ENCODE measurements at regions not wholly inside any gene's neighbourhood (a gene's known extent, or its start where the extent isn't known, plus 50 kb on each side); places are given as distances from the start of the nearest gene placed in this dataset.

- peaks cover 0 to 1% (median 1%) of the 10 kb centered on the region in 3 donors for H3K9me3 Mint-ChIP-seq
- H3K36me3 Mint-ChIP-seq = no peaks in the 10 kb centered on the region
- no peaks in the 10 kb centered on the region for H3K4me1 Mint-ChIP-seq
- ATAC-seq (replicated peaks in 1 of 4) (no peak), DNase-seq (no peak)
- Histone ChIP-seq H3K36me3 (ENCODE audit: control insufficient read depth in 2 of 2, extremely low read depth in 1 of 2, insufficient read depth in 1 of 2, low read length in 1 of 2) (no peaks in the 10 kb centered on the region), H3K27ac (ENCODE audit: low read length) (no peak overlapping the region), H3K4me3 (ENCODE audit: control insufficient read depth in 1 of 2, extremely low read depth in 1 of 2, low read length in 1 of 2) (no peak overlapping the region), H3K27me3 (replicated peaks in 1 of 2; ENCODE audit: control insufficient read depth in 2 of 2, extremely low read depth in 1 of 2, insufficient read depth in 2 of 2, low read length in 1 of 2) (peaks cover 0 to 3% of the 10 kb centered on the region in 2 experiments), H3K4me1 (ENCODE audit: control insufficient read depth in 1 of 2, extremely low read depth in 1 of 2, insufficient read depth in 2 of 2, low read length in 2 of 2) (no peaks in the 10 kb centered on the region), H3K9me3 (no peaks in the 10 kb centered on the region)
- ChIA-PET POLR2A (no interaction called here), CTCF (no interaction called here)
- WGBS (ENCODE audit: insufficient coverage) = no CpG with 5 or more reads among the region's 2 CpGs
- peaks cover 7 to 13% of the 10 kb centered on the region in 2 donors for H3K27me3 Mint-ChIP-seq
- H3K4me3 Mint-ChIP-seq = no peak overlapping the region
- H3K27ac Mint-ChIP-seq = no peak overlapping the region
These were observed 58.6 kb upstream of the NYAP2 start for GRCh38 chr2:225340923-225341322.

GRCh38 chr2:225337183-225337582 lies 62.3 kb upstream of the NYAP2 start:
- DNase-seq (no peak), ATAC-seq (replicated peaks in 1 of 4) (no peak)
- H3K27me3 Mint-ChIP-seq = peaks cover 7 to 13% of the 10 kb centered on the region in 2 donors
- Histone ChIP-seq H3K36me3 (ENCODE audit: control insufficient read depth in 2 of 2, extremely low read depth in 1 of 2, insufficient read depth in 1 of 2, low read length in 1 of 2) (no peaks in the 10 kb centered on the region), H3K4me3 (ENCODE audit: control insufficient read depth in 1 of 2, extremely low read depth in 1 of 2, low read length in 1 of 2) (no peak overlapping the region), H3K27me3 (replicated peaks in 1 of 2; ENCODE audit: control insufficient read depth in 2 of 2, extremely low read depth in 1 of 2, insufficient read depth in 2 of 2, low read length in 1 of 2) (peaks cover 0 to 3% of the 10 kb centered on the region in 2 experiments), H3K4me1 (ENCODE audit: control insufficient read depth in 1 of 2, extremely low read depth in 1 of 2, insufficient read depth in 2 of 2, low read length in 2 of 2) (no peaks in the 10 kb centered on the region), H3K27ac (ENCODE audit: low read length) (no peak overlapping the region), H3K9me3 (no peaks in the 10 kb centered on the region)
- H3K27ac Mint-ChIP-seq = no peak overlapping the region
- CTCF ChIA-PET = interaction anchor here in 1 of 2 donors (0.6 kb wide), 1 partner anchor 15 kb away, joined by 3 read pairs; no protein-coding TSS in a partner anchor
- H3K4me3 Mint-ChIP-seq = no peak overlapping the region
- no peaks in the 10 kb centered on the region for H3K4me1 Mint-ChIP-seq
- POLR2A ChIA-PET = no interaction called here
- no CpG with 5 or more reads among the region's 1 CpG for WGBS (ENCODE audit: insufficient coverage)
- no peaks in the 10 kb centered on the region for H3K36me3 Mint-ChIP-seq
- no peaks in the 10 kb centered on the region for H3K9me3 Mint-ChIP-seq

- DNase-seq = no peak
- Mint-ChIP-seq H3K4me1 (no peaks in the 10 kb centered on the region), H3K9me3 (peaks cover 0 to 2% (median 0%) of the 10 kb centered on the region in 3 donors), H3K27me3 (peaks cover 7 to 13% of the 10 kb centered on the region in 2 donors), H3K27ac (no peak overlapping the region), H3K4me3 (no peak overlapping the region), H3K36me3 (no peaks in the 10 kb centered on the region)
- Histone ChIP-seq H3K27me3 (replicated peaks in 1 of 2; ENCODE audit: control insufficient read depth in 2 of 2, extremely low read depth in 1 of 2, insufficient read depth in 2 of 2, low read length in 1 of 2) (peaks cover 0 to 3% of the 10 kb centered on the region in 2 experiments), H3K4me1 (ENCODE audit: control insufficient read depth in 1 of 2, extremely low read depth in 1 of 2, insufficient read depth in 2 of 2, low read length in 2 of 2) (no peaks in the 10 kb centered on the region), H3K4me3 (ENCODE audit: control insufficient read depth in 1 of 2, extremely low read depth in 1 of 2, low read length in 1 of 2) (no peak overlapping the region), H3K27ac (ENCODE audit: low read length) (no peak overlapping the region), H3K36me3 (ENCODE audit: control insufficient read depth in 2 of 2, extremely low read depth in 1 of 2, insufficient read depth in 1 of 2, low read length in 1 of 2) (no peaks in the 10 kb centered on the region), H3K9me3 (no peaks in the 10 kb centered on the region)
- CTCF ChIA-PET = no interaction called here
- POLR2A ChIA-PET = no interaction called here
- 90% methylated on average over 2 of the region's 4 CpGs for WGBS (ENCODE audit: insufficient coverage)
- no peak for ATAC-seq (replicated peaks in 1 of 4)
These were observed 65.0 kb upstream of the NYAP2 start for GRCh38 chr2:225334514-225334913.

- Histone ChIP-seq H3K4me1 (ENCODE audit: control insufficient read depth in 1 of 2, extremely low read depth in 1 of 2, insufficient read depth in 2 of 2, low read length in 2 of 2) (no peaks in the 10 kb centered on the region), H3K27ac (ENCODE audit: low read length) (no peak overlapping the region), H3K27me3 (replicated peaks in 1 of 2; ENCODE audit: control insufficient read depth in 2 of 2, extremely low read depth in 1 of 2, insufficient read depth in 2 of 2, low read length in 1 of 2) (no peaks in the 10 kb centered on the region), H3K4me3 (ENCODE audit: control insufficient read depth in 1 of 2, extremely low read depth in 1 of 2, low read length in 1 of 2) (no peak overlapping the region), H3K36me3 (ENCODE audit: control insufficient read depth in 2 of 2, extremely low read depth in 1 of 2, insufficient read depth in 1 of 2, low read length in 1 of 2) (no peaks in the 10 kb centered on the region), H3K9me3 (no peaks in the 10 kb centered on the region)
- WGBS (ENCODE audit: insufficient coverage) = 86% methylated on average over 1 of the region's 4 CpGs
- ChIA-PET POLR2A (no interaction called here), CTCF (no interaction called here)
- Mint-ChIP-seq H3K4me3 (no peak overlapping the region), H3K9me3 (peaks cover 0 to 2% (median 0%) of the 10 kb centered on the region in 3 donors), H3K27ac (no peak overlapping the region), H3K4me1 (no peaks in the 10 kb centered on the region), H3K36me3 (no peaks in the 10 kb centered on the region), H3K27me3 (peaks cover 10 to 11% of the 10 kb centered on the region in 2 donors)
- DNase-seq = no peak
- ATAC-seq (replicated peaks in 1 of 4) = no peak
These were observed 71.3 kb upstream of the NYAP2 start for GRCh38 chr2:225328192-225328591.

GRCh38 chr2:225326969-225327368 lies 72.5 kb upstream of the NYAP2 start:
- ATAC-seq (replicated peaks in 1 of 4) (no peak), DNase-seq (no peak)
- Histone ChIP-seq H3K4me3 (ENCODE audit: control insufficient read depth in 1 of 2, extremely low read depth in 1 of 2, low read length in 1 of 2) (no peak overlapping the region), H3K36me3 (ENCODE audit: control insufficient read depth in 2 of 2, extremely low read depth in 1 of 2, insufficient read depth in 1 of 2, low read length in 1 of 2) (no peaks in the 10 kb centered on the region), H3K4me1 (ENCODE audit: control insufficient read depth in 1 of 2, extremely low read depth in 1 of 2, insufficient read depth in 2 of 2, low read length in 2 of 2) (no peaks in the 10 kb centered on the region), H3K27me3 (replicated peaks in 1 of 2; ENCODE audit: control insufficient read depth in 2 of 2, extremely low read depth in 1 of 2, insufficient read depth in 2 of 2, low read length in 1 of 2) (no peaks in the 10 kb centered on the region), H3K9me3 (no peaks in the 10 kb centered on the region), H3K27ac (ENCODE audit: low read length) (no peak overlapping the region)
- 67% methylated on average over 1 of the region's 1 CpG for WGBS (ENCODE audit: insufficient coverage)
- POLR2A ChIA-PET = no interaction called here
- peaks cover 10 to 11% of the 10 kb centered on the region in 2 donors for H3K27me3 Mint-ChIP-seq
- H3K9me3 Mint-ChIP-seq = peaks cover 0 to 2% (median 0%) of the 10 kb centered on the region in 3 donors
- no peaks in the 10 kb centered on the region for H3K4me1 Mint-ChIP-seq
- no peaks in the 10 kb centered on the region for H3K36me3 Mint-ChIP-seq
- no peak overlapping the region for H3K27ac Mint-ChIP-seq
- CTCF ChIA-PET = no interaction called here
- H3K4me3 Mint-ChIP-seq = no peak overlapping the region

GRCh38 chr2:225319872-225320271 lies 79.6 kb upstream of the NYAP2 start:
- H3K27me3 Mint-ChIP-seq = peaks cover 0 to 5% of the 10 kb centered on the region in 2 donors
- no peak overlapping the region for H3K4me3 Mint-ChIP-seq
- CTCF ChIA-PET = no interaction called here
- no peaks in the 10 kb centered on the region for H3K4me1 Mint-ChIP-seq
- no peaks in the 10 kb centered on the region for H3K4me1 ChIP-seq (ENCODE audit: control insufficient read depth in 1 of 2, extremely low read depth in 1 of 2, insufficient read depth in 2 of 2, low read length in 2 of 2)
- H3K36me3 ChIP-seq (ENCODE audit: control insufficient read depth in 2 of 2, extremely low read depth in 1 of 2, insufficient read depth in 1 of 2, low read length in 1 of 2) = no peaks in the 10 kb centered on the region
- POLR2A ChIA-PET = no interaction called here
- peaks cover 0 to 6% (median 4%) of the 10 kb centered on the region in 3 donors for H3K9me3 Mint-ChIP-seq
- no peaks in the 10 kb centered on the region for H3K27me3 ChIP-seq (replicated peaks in 1 of 2; ENCODE audit: control insufficient read depth in 2 of 2, extremely low read depth in 1 of 2, insufficient read depth in 2 of 2, low read length in 1 of 2)
- H3K27ac Mint-ChIP-seq = no peak overlapping the region
- no peak overlapping the region for H3K27ac ChIP-seq (ENCODE audit: low read length)
- no peak for DNase-seq
- ATAC-seq (replicated peaks in 1 of 4) = no peak
- H3K9me3 ChIP-seq = no peaks in the 10 kb centered on the region
- H3K36me3 Mint-ChIP-seq = no peaks in the 10 kb centered on the region
- no peak overlapping the region for H3K4me3 ChIP-seq (ENCODE audit: control insufficient read depth in 1 of 2, extremely low read depth in 1 of 2, low read length in 1 of 2)

- Histone ChIP-seq H3K27ac (ENCODE audit: low read length) (no peak overlapping the region), H3K27me3 (replicated peaks in 1 of 2; ENCODE audit: control insufficient read depth in 2 of 2, extremely low read depth in 1 of 2, insufficient read depth in 2 of 2, low read length in 1 of 2) (peaks cover 0 to 3% of the 10 kb centered on the region in 2 experiments), H3K9me3 (no peaks in the 10 kb centered on the region), H3K36me3 (ENCODE audit: control insufficient read depth in 2 of 2, extremely low read depth in 1 of 2, insufficient read depth in 1 of 2, low read length in 1 of 2) (no peaks in the 10 kb centered on the region), H3K4me3 (ENCODE audit: control insufficient read depth in 1 of 2, extremely low read depth in 1 of 2, low read length in 1 of 2) (no peak overlapping the region), H3K4me1 (ENCODE audit: control insufficient read depth in 1 of 2, extremely low read depth in 1 of 2, insufficient read depth in 2 of 2, low read length in 2 of 2) (no peaks in the 10 kb centered on the region)
- no peak for DNase-seq
- Mint-ChIP-seq H3K4me1 (no peaks in the 10 kb centered on the region), H3K36me3 (no peaks in the 10 kb centered on the region), H3K27me3 (peaks cover 0 to 5% of the 10 kb centered on the region in 2 donors), H3K27ac (no peak overlapping the region), H3K4me3 (no peak overlapping the region), H3K9me3 (peaks cover 0 to 6% (median 4%) of the 10 kb centered on the region in 3 donors)
- WGBS (ENCODE audit: insufficient coverage) = no CpG with 5 or more reads among the region's 1 CpG
- ChIA-PET POLR2A (no interaction called here), CTCF (no interaction called here)
- no peak for ATAC-seq (replicated peaks in 1 of 4)
These were observed 81.1 kb upstream of the NYAP2 start for GRCh38 chr2:225318440-225318839.

Measured in T-cell (primary cell).